OCI-LY3 (cell line): ENCODE measurements at regions not wholly inside any gene's neighbourhood (a gene's known extent, or its start where the extent isn't known, plus 50 kb on each side); places are given as distances from the start of the nearest gene placed in this dataset.

Experiments
- EZH2phosphoT487 ChIP-seq: fragments of 200-600 bp; shearing (Covaris generic); IDR thresholded peaks from 2 replicates; pipeline ENCODE4 v1.6.1; 2018; ENCODE audit warnings: antibody characterized with exemption, mixed run types, low read depth
- TF ChIP-seq, protein P1 (sequence below): fragments of 200-600, 300-600 bp; sonication (generic); IDR thresholded peaks from 2 replicates; pipeline ENCODE4 v1.5.1; 2014; ENCODE audit warnings: antibody characterized with exemption, low read length, low read depth

DNA sequence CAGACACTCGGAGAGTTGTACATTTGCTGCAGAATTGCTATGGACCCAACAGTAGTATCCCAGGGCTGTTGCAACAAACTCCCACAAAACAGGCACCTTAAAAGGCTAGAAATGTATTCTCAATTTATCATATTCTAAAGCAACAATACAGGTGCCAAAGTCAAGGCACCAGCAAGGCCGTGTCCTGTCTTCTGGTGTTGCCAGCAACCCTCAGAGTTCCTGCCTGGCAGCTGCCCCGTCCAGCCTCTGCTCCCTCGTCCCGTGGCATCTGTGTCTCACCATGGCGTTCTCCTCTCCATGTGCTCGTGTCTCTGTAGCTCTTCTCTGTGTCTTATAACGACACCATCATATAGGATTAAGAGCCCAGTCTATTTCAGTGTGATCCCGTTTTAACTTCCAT, 67.7 kb upstream of the ARGLU1 start:
- no peak for TF ChIP-seq EZH2phosphoT487
- TF ChIP-seq, protein P1, sequence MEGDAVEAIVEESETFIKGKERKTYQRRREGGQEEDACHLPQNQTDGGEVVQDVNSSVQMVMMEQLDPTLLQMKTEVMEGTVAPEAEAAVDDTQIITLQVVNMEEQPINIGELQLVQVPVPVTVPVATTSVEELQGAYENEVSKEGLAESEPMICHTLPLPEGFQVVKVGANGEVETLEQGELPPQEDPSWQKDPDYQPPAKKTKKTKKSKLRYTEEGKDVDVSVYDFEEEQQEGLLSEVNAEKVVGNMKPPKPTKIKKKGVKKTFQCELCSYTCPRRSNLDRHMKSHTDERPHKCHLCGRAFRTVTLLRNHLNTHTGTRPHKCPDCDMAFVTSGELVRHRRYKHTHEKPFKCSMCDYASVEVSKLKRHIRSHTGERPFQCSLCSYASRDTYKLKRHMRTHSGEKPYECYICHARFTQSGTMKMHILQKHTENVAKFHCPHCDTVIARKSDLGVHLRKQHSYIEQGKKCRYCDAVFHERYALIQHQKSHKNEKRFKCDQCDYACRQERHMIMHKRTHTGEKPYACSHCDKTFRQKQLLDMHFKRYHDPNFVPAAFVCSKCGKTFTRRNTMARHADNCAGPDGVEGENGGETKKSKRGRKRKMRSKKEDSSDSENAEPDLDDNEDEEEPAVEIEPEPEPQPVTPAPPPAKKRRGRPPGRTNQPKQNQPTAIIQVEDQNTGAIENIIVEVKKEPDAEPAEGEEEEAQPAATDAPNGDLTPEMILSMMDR: no peak
